ENCODE measurements at regions not wholly inside any gene's neighbourhood (a gene's known extent, or its start where the extent isn't known, plus 50 kb on each side); places are given as distances from the start of the nearest gene placed in this dataset.

- peak; percentile 9 for DNase-seq (ENCODE audit: low read depth)
- TF ChIP-seq CTCF (IDR thresholded peaks at IDR 0.05; ENCODE audit: insufficient read depth, low read length), result peak; percentile 23
- no peak overlapping the region for H3K4me3 ChIP-seq (ENCODE audit: low read depth, low read length)
Observed at GRCh38 chr14:65832431-65833266, 420.1 kb downstream of the FUT8 start.

- TF ChIP-seq CTCF (IDR thresholded peaks at IDR 0.05; ENCODE audit: insufficient read depth, low read length), result no peak
- no peak overlapping the region for H3K4me3 ChIP-seq (ENCODE audit: low read depth, low read length)
- no peak for DNase-seq (ENCODE audit: low read depth)
Observed at GRCh38 chr14:65833267-65833880, 420.8 kb downstream of the FUT8 start.

- H3K4me3 ChIP-seq (ENCODE audit: low read depth, low read length), result no peak overlapping the region
- TF ChIP-seq CTCF (IDR thresholded peaks at IDR 0.05; ENCODE audit: insufficient read depth, low read length), result no peak
- no peak for DNase-seq (ENCODE audit: low read depth)
Observed at GRCh38 chr14:65834051-65834450, 421.5 kb downstream of the FUT8 start.

GRCh38 chr14:65834812-65835211 lies 422.3 kb downstream of the FUT8 start:
- TF ChIP-seq CTCF (IDR thresholded peaks at IDR 0.05; ENCODE audit: insufficient read depth, low read length), result no peak
- no peak for DNase-seq (ENCODE audit: low read depth)
- no peak overlapping the region for H3K4me3 ChIP-seq (ENCODE audit: low read depth, low read length)

GRCh38 chr14:65835501-65835900 lies 423.0 kb downstream of the FUT8 start:
- no peak for DNase-seq (ENCODE audit: low read depth)
- H3K4me3 ChIP-seq (ENCODE audit: low read depth, low read length), result no peak overlapping the region
- TF ChIP-seq CTCF (IDR thresholded peaks at IDR 0.05; ENCODE audit: insufficient read depth, low read length), result no peak

GRCh38 chr14:65838565-65838964 lies 426.0 kb downstream of the FUT8 start:
- H3K4me3 ChIP-seq (ENCODE audit: low read depth, low read length), result no peak overlapping the region
- no peak for DNase-seq (ENCODE audit: low read depth)
- no peak for TF ChIP-seq CTCF (IDR thresholded peaks at IDR 0.05; ENCODE audit: insufficient read depth, low read length)

All from fibroblast of the aortic adventitia (primary cell).